Neural progenitor cell (in vitro differentiated cells): ENCODE measurements at regions not wholly inside any gene's neighbourhood (a gene's known extent, or its start where the extent isn't known, plus 50 kb on each side); places are given as distances from the start of the nearest gene placed in this dataset.

Experiments used
- DNase-seq: peaks from one replicate; pipeline ENCODE4 v3.0.0-alpha.2; 2016; ENCODE audit warnings: low spot score
- H2AFZ ChIP-seq: fragments of 200-600 bp; sonication (generic); replicated peaks from 2 replicates; pipeline ENCODE4 v1.6.1; 2016; ENCODE audit warnings: antibody characterized with exemption
- H3F3A ChIP-seq: fragments of 200-600 bp; sonication (generic); 2 replicates; pipeline ENCODE4 v1.6.1; 2016; ENCODE audit warnings: antibody characterized with exemption, low read depth
- H3K27ac ChIP-seq: fragments of 200-600 bp; sonication (generic); 2 replicates; pipeline ENCODE4 v1.5.1; 2016; ENCODE audit warnings: mild to moderate bottlenecking
- H3K27me3 ChIP-seq: fragments of 200-600 bp; sonication (generic); 2 replicates; pipeline ENCODE4 v1.6.1; 2016; ENCODE audit warnings: mild to moderate bottlenecking, moderate library complexity
- H3K36me3 ChIP-seq: fragments of 200-600 bp; sonication (generic); 2 replicates; pipeline ENCODE4 v1.5.1; 2016
- H3K4me1 ChIP-seq: fragments of 200-600 bp; sonication (generic); 2 replicates; pipeline ENCODE4 v1.6.1; 2016; ENCODE audit warnings: mixed run types
- H3K4me2 ChIP-seq: fragments of 200-600 bp; sonication (generic); 2 replicates; pipeline ENCODE4 v1.6.1; 2016
- H3K4me3 ChIP-seq: fragments of 200-600 bp; sonication (generic); 2 replicates; pipeline ENCODE4 v1.5.1; 2016
- H3K79me2 ChIP-seq: fragments of 200-600 bp; sonication (generic); 2 replicates; pipeline ENCODE4 v1.6.1; 2016; ENCODE audit warnings: low read depth
- H3K9ac ChIP-seq: fragments of 200-600 bp; sonication (generic); 2 replicates; pipeline ENCODE4 v1.6.1; 2016
- H3K9me3 ChIP-seq: fragments of 200-600 bp; sonication (generic); 2 replicates; pipeline ENCODE4 v1.5.1; 2016; ENCODE audit warnings: low read depth
- H4K20me1 ChIP-seq: fragments of 200-600 bp; sonication (generic); 2 replicates; pipeline ENCODE4 v1.6.1; 2016; ENCODE audit warnings: low read depth
- H3K27ac Mint-ChIP-seq: 3 replicates; pipeline ENCODE4 v1.8.0; 2021; ENCODE audit warnings: mixed read lengths
- H3K27me3 Mint-ChIP-seq: 2 replicates; pipeline ENCODE4 v1.8.0; 2022; ENCODE audit warnings: low read depth, mild to moderate bottlenecking, inconsistent platforms, moderate library complexity, mixed read lengths; ENCODE audit not compliant: insufficient read depth
- H3K36me3 Mint-ChIP-seq: 3 replicates; pipeline ENCODE4 v1.8.0; 2021; ENCODE audit warnings: mixed read lengths
- H3K4me1 Mint-ChIP-seq: 3 replicates; pipeline ENCODE4 v1.8.0; 2021; ENCODE audit warnings: mixed read lengths
- H3K4me3 Mint-ChIP-seq: 3 replicates; pipeline ENCODE4 v1.8.0; 2021; ENCODE audit warnings: mild to moderate bottlenecking, moderate library complexity, mixed read lengths
- H3K9me3 Mint-ChIP-seq: 3 replicates; pipeline ENCODE4 v1.8.0; 2020; ENCODE audit warnings: mixed read lengths
- EZH2 ChIP-seq: fragments of 200-600 bp; sonication (generic); IDR thresholded peaks from 2 replicates; pipeline ENCODE4 v1.6.1; 2017; ENCODE audit warnings: antibody characterized with exemption, mild to moderate bottlenecking, moderate library complexity
- EZH2phosphoT487 ChIP-seq: fragments of 200-600 bp; sonication (generic); IDR thresholded peaks from 2 replicates; pipeline ENCODE4 v1.6.1; 2017; ENCODE audit warnings: antibody characterized with exemption
- TF ChIP-seq, protein P1 (sequence below): fragments of 200-600 bp; sonication (generic); IDR thresholded peaks from 2 replicates; pipeline ENCODE4 v1.5.1; 2017; ENCODE audit warnings: antibody characterized with exemption, mild to moderate bottlenecking

- Histone ChIP-seq H3K9ac (no peak overlapping the region), H3K79me2 (no peaks in the 10 kb centered on the region), H3K4me1 (peaks cover 3% of the 10 kb centered on the region), H3K27ac (no peak overlapping the region), H3K4me3 (no peak overlapping the region), H3F3A (no peaks in the 10 kb centered on the region), H3K36me3 (no peaks in the 10 kb centered on the region), H3K27me3 (no peaks in the 10 kb centered on the region), H3K9me3 (no peaks in the 10 kb centered on the region), H4K20me1 (no peaks in the 10 kb centered on the region), H3K4me2 (no peak overlapping the region), H2AFZ (no peak overlapping the region)
- Mint-ChIP-seq H3K27ac (no peak overlapping the region), H3K4me1 (peaks cover 6% of the 10 kb centered on the region), H3K4me3 (no peak overlapping the region), H3K9me3 (no peaks in the 10 kb centered on the region), H3K36me3 (no peaks in the 10 kb centered on the region), H3K27me3 (peaks cover 11% of the 10 kb centered on the region)
- no peak for DNase-seq
- TF ChIP-seq EZH2phosphoT487: no peak
- no peak for TF ChIP-seq EZH2
- TF ChIP-seq, protein P1, sequence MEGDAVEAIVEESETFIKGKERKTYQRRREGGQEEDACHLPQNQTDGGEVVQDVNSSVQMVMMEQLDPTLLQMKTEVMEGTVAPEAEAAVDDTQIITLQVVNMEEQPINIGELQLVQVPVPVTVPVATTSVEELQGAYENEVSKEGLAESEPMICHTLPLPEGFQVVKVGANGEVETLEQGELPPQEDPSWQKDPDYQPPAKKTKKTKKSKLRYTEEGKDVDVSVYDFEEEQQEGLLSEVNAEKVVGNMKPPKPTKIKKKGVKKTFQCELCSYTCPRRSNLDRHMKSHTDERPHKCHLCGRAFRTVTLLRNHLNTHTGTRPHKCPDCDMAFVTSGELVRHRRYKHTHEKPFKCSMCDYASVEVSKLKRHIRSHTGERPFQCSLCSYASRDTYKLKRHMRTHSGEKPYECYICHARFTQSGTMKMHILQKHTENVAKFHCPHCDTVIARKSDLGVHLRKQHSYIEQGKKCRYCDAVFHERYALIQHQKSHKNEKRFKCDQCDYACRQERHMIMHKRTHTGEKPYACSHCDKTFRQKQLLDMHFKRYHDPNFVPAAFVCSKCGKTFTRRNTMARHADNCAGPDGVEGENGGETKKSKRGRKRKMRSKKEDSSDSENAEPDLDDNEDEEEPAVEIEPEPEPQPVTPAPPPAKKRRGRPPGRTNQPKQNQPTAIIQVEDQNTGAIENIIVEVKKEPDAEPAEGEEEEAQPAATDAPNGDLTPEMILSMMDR: no peak
Measured at GRCh38 chr5:133801955-133802751, 166.3 kb downstream of the C5orf15 start.

DNA sequence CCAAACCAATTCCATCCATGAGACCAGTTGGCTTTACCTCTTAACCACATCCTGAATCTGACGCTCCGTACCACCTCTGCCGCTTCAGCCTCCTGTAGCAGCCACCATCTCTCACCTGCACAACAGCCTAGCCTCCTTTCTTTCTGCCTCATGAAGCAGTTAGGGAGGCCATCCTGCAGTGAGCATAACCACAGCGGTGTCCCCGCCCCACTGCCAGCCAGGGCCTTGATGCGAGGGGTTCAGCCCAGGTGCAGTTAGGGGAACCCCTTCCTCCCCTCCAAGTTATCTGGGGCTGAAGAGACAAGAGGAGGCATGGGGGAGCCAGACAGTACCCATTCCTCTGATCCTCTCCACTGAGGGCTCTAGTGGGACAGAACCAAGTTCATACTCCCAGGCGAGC lies 167.0 kb downstream of the C5orf15 start:
- Histone ChIP-seq H3K4me3 (no peak overlapping the region), H4K20me1 (no peaks in the 10 kb centered on the region), H3K4me1 (no peaks in the 10 kb centered on the region), H3K27ac (no peak overlapping the region), H3K36me3 (no peaks in the 10 kb centered on the region), H3K27me3 (no peaks in the 10 kb centered on the region), H3K9me3 (no peaks in the 10 kb centered on the region), H3K4me2 (no peak overlapping the region), H2AFZ (no peak overlapping the region), H3K79me2 (no peaks in the 10 kb centered on the region), H3F3A (no peaks in the 10 kb centered on the region), H3K9ac (no peak overlapping the region)
- H3K4me1 Mint-ChIP-seq: peaks cover 4% of the 10 kb centered on the region
- peaks cover 11% of the 10 kb centered on the region for H3K27me3 Mint-ChIP-seq
- no peaks in the 10 kb centered on the region for H3K9me3 Mint-ChIP-seq
- H3K4me3 Mint-ChIP-seq: no peak overlapping the region
- peak overlapping the region; percentile 5 for H3K27ac Mint-ChIP-seq
- no peaks in the 10 kb centered on the region for H3K36me3 Mint-ChIP-seq
- TF ChIP-seq EZH2: no peak
- TF ChIP-seq, protein P1: no peak
- no peak for TF ChIP-seq EZH2phosphoT487
- no peak for DNase-seq

- Histone ChIP-seq H3K4me2 (no peak overlapping the region), H3K27me3 (no peaks in the 10 kb centered on the region), H3K4me1 (no peaks in the 10 kb centered on the region), H2AFZ (no peak overlapping the region), H3K79me2 (no peaks in the 10 kb centered on the region), H3F3A (no peaks in the 10 kb centered on the region), H3K9ac (no peak overlapping the region), H3K9me3 (no peaks in the 10 kb centered on the region), H3K27ac (no peak overlapping the region), H3K36me3 (no peaks in the 10 kb centered on the region), H4K20me1 (no peaks in the 10 kb centered on the region), H3K4me3 (no peak overlapping the region)
- Mint-ChIP-seq H3K36me3 (no peaks in the 10 kb centered on the region), H3K9me3 (no peaks in the 10 kb centered on the region), H3K27ac (no peak overlapping the region), H3K27me3 (peaks cover 11% of the 10 kb centered on the region), H3K4me1 (peaks cover 4% of the 10 kb centered on the region), H3K4me3 (no peak overlapping the region)
- TF ChIP-seq, protein P1: no peak
- TF ChIP-seq EZH2phosphoT487: no peak
- no peak for TF ChIP-seq EZH2
- DNase-seq: no peak
Measured at GRCh38 chr5:133799571-133800237, 168.7 kb downstream of the C5orf15 start.
